NOMO-1 (cell line): ENCODE measurements at regions not wholly inside any gene's neighbourhood (a gene's known extent, or its start where the extent isn't known, plus 50 kb on each side); places are given as distances from the start of the nearest gene placed in this dataset.

Experiments
- DNase-seq, 2 experiments: peaks; one replicate each; lab custom pipeline; 2025; ENCODE audit not compliant: unreplicated experiment in 2 of 2; lab: John Stamatoyannopoulos, UW

DNA sequence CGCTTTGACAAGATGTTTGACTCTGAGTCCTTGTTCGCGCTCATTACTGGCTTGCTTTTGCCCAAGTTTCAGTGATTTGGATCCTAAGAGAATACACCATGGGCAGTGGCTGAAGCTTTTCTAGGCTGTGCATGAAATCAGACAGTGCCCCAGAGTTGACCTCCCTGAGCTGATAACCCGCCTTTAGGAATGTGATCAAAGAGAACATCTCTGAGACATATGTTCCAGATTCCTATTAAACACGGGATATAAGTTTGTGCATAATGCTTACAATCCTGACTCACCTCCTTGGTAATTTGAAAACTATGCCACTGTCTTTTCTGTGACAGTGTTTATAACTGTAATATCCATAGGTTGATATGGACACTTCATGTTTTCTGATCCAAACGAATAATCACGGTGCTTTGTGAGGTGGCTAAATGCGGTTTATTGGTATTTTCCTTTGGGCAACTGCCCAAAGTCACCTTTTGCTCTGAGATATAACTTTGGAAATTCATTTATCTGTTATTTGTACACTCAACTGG lies 732.9 kb downstream of the MTRR start:
- no peak for DNase-seq

DNA sequence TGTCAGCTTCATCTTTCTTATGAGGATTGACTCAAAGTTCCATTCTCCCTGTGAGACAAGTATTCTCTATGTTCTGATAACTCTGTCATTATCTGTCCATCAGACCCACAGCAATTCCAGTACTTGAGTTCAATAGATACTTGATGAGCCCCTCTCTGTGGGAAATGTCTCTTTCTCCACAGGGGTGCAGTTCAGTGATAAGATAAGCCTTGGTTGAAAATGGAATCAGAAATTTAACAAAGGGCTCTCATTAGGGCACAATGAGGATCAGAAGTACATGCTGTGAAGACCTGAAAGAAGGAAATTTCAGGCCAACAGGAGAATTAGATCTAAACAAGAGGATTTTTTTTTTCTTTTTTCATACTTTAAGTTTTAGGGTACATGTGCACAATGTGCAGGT lies 737.3 kb downstream of the MTRR start:
- DNase-seq, result no peak

DNA sequence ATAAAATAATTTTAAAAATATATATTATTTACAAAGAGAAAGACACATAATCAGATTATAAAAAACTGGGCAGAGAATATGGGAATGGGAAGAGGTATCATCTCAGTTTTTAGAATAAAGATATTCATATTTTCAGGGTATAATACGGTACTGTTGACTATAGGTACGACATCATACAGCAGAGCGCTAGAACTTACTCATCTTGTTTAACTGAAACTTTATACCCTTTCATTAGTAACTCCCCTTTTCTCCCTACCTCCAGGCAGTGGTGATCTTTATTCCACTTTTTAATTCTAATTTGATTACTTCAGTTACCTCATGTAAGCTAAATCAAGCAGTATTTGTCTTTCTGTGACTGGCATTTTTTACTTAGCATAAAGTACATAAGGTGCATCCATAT lies 742.1 kb downstream of the MTRR start:
- no peak for DNase-seq

DNA sequence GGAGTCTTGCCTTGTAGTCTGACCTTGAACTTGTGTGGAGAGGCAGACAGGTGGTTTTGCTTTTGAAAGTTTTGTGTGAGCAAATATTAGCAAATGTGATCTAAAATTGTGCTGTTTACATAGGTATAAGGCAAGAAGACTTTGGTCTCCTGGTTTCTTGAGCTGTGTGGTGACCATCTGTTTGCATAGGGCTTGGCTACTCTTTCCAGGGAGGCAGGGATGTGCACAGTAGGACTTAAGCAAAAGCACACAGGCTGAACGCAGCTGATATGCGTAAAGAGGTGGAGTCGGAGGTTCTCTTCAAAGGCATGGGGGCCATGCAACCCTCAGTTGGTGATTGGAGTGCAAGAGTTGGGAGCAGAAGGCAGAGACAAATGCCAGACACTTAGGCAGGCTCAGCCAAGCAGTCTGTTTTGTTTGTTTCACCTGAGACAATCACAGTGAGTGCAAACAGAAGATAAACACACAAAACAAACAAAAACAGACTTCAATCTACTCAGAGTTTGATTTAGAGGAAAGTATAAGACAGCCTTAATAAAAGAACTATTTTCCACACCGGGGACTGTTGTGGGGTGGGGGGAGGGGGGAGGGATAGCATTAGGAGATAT lies 744.2 kb downstream of the MTRR start:
- DNase-seq, result no peak

DNA sequence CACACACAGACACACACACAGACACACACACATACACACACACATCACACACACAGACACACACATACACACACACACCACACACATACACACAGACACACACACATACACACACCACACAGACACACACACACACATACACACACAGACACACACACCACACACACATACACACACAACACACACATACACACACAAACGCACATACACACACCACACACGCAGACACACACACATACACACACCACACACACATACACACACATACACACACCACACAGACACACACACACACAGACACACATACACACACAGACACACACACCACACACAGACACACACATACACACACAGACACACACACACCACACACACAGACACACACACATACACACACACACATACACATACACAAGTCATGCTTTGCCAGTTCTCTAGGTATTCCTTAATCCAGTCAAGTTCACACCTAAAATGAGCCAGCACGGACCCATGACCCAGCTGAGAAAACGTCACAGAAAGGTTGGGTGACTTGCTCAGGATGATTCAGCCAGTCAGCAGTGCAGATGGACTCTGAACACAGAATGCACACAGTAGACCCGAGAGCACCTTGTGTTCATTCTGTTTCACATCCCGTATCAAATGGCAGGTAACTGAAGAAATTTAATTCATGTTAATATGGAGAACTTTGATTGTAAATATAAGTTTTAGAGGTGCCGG lies 746.4 kb downstream of the MTRR start:
- no peak for DNase-seq

DNA sequence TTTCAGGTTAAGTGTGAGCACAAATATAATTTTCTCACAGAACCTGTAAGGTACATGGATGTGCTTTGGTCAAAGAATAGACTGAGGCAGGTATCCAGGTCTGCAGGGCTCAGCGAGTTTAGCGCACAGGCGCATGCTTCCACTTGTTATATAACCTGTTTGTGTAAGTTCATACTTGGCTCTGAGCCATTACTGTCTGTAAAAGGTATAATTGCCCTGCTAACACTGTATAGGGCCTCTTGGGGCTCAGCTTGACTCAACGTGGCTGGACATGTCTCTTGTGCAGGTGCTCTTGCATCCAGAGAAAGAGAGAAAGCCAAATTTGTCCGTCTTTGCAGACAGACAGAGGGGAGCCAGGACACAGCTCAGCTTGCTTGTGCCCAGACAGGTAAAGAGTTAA lies 759.6 kb downstream of the MTRR start:
- DNase-seq, result no peak

DNA sequence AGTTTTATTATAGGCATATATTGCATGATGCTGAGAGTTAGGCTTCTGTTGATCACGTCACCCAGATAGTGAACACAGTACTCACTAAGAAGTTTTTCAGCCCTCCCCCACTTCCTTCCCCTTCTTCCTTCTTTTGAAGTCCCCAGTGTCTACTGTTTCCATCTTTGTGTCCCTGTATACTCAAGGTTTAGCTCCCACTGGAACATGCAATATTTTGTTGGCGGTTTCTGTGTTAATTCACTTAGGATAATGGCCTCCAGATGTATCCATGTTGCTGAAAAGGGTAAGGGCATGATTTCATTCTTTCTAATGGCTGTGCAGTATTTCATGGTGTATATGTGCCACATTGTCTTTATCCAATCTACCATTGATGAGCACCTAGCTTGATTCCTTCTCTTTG lies 764.3 kb downstream of the MTRR start:
- DNase-seq, result no peak

DNA sequence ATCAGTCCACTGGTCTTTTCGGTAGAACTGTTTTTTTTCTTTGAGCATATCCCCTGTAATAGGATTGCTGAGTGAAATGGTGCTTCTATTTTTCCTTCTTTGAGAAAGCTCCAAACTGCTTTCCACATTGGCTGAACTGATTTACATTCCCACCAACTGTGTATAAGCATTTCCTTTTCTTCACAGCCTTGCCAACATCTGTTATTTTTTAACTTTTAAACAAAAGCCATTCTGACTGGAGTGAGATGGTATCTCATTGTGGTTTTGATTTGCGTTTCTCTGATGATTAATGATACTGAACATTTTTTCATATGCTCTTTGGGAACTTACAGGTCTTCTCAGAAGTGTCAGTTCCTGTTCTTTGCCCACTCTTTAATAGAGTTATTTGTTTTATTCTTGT lies 764.7 kb downstream of the MTRR start:
- no peak for DNase-seq

DNA sequence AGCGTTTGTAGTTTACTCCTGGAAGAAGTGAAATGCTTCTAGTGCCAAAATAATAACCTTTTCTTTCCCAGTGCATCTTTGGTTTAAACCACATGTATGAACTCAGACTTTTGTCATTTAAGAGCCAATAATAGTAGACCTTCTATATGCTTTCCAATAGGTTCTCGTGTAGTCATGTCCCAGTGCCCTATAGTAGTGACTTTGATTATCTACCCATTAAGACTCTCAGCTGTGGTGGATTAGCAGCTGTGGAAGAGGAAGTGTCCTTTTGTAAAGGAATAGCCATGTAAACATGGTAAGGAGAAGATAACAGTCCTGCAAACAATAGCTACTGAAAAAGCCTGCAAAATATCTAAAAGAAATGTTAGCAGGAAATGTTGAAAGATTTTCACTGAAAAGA lies 765.3 kb downstream of the MTRR start:
- DNase-seq, result no peak

DNA sequence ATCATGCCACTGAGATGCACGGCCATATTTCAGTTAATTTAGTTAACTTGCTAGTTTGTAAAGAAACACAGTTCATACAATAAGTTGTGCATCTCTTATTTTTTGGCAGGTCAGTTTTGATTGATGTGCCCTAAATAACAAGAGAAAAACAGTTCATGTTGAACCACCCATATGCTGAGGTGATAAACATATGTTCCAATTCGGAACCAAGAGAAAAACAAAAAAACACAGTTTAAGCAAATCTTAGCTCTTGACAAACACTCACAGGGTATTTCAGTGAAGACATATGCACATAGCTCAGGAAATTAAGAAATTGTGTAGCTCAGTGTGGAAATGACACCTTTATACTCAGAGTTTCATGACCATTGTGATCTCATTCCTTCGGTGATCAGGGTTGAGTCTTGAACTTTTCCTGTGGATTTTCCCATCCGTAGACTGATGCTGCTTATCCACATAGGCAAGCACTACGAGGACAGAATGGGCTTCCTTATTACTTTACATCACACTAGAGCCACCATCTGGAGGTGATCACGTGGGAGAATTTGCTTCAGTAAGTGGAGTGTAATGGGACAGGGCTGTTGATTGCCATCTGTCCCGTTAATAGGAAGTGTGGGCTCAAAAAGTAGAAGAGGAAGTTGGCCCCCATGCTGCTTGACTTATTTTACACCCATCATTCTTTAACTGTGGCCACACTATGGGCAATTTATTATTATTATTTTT lies 773.0 kb downstream of the MTRR start:
- no peak for DNase-seq

DNA sequence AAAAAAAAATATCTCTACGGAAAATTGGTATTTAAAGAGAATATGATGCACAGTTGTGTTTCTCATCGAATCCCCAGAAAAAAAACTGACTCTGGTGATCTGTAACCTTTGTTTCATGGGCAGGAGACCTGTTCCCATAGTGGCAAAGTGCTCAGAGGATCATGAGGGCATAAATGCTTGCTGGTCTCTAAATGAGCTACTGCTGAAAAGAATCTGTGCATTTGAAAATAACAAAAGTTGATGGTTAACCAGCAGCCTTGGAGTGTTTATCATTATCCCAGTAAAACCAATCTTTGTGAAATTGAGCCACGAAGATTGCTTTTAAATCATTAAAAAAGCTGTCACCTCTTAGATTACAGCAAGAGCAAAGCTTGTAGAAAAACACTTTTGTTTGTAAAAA lies 775.4 kb downstream of the MTRR start:
- no peak for DNase-seq

DNA sequence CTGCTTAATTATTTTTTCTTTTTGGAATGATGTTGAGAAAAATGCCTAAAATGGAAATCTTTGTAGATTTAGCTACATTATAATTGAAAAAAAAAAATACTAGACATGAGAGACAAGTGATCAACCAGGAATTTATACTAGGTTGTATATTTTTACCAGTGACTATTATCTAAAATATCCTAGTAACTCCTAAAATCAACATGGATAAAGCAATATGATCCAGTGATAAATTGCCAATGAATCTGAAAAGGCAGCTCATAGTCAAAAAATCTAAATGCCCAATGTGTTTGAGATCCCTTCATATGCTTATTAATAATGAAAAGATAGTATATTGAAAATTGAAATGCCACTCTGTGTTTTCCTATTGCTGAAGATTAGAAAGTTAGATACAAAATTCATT lies 778.2 kb downstream of the MTRR start:
- DNase-seq, result no peak

DNA sequence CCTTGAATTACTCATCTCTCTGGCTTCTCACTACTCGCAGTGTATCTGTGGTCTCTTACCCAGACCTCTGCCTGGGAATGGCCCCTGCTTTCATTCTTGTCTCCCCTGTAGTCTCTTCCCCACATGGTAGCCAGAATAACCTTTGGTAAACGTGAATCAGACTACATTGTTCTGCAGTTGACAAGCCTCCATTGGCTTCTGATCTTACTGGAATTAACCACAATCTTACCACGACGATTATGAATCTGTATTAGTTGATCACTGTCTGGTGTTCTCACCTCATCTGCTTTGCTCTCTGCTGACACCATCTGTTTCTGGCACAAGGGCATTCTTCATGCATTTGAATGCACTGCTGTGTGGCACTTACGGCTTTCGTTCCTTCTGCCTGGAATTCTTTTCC lies 781.2 kb downstream of the MTRR start:
- DNase-seq, result no peak

DNA sequence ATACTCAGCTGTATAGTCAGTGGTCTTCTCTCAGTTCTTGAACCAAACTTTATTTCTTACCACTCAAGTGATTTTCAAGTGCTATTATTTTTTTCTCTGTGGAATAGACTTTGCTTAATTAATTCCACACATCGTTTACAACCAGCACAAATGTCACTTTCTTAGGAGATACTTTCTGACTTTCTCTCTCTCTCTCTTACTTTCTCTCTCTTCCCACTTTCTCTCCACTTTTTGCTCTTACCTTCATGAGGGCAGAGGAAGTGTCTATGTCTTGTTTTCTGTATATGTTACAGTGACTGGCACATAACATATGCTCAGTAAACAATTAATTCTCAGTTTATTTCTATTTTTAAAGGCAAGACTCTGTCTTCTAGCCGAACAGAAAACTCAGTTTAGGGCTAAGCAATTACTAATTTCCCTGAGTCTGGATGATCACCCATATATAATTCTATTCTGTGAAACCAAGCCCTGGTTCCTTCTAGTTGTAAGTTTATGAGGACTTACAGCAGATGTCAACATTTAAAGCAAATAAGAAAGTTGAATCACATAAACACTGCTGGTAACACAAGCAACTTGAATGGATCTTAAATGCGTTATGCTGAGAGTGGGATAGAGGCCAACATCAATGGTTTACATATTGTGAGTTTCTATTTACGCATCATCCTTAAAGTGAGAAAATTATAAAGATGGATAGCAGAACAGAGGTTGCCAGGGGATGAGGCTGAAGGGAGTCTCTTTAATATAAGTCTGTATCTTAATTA lies 791.4 kb downstream of the MTRR start:
- DNase-seq, result no peak

DNA sequence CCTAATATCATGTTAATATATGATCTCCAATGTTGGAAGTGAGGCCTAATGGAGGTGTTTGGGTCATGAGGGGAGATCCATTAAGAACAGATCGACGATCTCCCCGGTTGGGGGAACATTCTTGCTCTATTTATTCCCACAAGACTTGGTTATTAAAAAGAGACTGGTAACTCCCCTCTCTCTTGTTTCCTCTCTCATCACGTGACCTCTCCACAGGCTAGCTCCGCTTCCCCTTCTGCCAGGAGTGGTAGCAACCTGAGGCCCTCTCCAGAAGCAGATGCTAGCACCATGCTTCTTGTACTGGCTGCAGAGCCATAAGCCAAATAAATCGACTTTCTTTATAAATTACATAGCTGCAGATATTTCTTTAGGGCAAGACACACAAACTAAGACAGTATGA lies 794.4 kb downstream of the MTRR start:
- DNase-seq, result no peak

DNA sequence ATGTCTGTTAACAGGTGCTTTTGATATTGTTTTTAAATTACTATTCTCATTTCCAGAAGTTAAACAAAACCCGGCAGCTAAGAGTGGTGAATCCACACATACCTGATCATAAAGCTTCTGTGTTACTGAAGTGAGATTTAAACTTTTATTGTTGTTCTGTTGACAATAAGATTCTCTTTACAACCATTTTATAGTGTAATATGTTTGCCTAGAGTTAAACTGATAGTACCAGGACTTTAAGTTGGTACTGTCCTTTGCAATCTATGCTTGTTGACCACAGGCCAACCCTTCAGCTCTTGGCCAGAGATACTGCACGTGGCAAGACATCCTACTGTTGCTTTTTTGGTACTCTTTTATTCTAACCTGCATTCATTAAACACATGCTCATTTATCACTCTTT lies 806.2 kb downstream of the MTRR start:
- no peak for DNase-seq

DNA sequence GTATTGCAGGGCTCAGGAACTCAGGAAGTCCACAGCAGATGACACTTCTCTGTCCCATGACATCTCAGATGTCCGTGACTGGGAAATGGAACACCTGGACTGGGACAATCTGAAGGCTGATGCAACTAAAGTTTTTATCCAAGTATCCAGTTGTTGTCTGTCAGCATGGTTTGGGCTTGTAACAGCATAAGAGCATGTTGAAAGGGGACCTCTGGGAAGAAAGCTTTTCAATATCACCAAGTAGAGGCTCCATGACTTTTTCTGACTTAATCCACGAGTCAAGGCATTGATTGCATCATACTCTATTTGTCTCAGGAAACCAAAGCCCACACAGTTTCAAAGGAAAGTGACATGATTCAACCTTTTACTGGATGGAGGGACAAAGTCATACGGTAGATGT lies 807.7 kb downstream of the MTRR start:
- no peak for DNase-seq

DNA sequence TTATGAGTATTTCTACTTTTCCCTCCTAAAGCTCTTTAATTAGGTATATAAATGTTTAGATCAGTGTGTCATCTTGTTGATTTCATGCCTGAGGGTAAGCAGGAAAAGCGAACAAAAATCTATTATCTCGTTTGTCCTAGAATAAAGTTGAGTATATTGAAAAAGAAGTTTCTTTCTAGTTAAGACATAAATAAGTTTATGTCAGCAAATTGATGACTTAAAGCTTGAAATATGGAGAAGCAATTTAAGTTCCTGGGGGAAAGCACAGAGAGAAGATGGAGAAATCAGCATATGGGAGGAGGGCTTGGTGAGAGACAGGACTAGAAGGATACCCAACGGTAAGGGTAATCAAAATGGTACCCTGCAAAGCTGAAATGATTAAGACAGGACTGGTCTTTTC lies 813.4 kb downstream of the MTRR start:
- DNase-seq, result no peak

DNA sequence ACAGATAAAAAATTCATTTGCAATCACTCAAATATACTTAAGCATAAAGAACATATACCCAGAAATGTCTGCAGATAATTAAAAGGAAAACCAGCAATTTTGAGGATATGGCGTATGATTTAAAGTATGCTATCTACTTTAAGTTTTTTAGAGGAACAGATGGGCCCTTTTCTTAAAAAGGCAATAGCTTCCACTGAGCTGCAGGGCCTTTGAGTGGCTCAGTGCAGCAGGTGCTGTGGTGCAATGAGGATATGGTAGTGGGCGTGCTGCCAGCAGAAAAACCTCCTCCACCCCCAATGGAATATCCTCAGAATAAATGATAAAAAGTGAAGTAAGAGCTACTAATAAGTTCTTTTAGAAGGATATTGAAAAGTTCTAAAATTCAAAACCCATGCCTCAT lies 814.5 kb downstream of the MTRR start:
- DNase-seq, result no peak

DNA sequence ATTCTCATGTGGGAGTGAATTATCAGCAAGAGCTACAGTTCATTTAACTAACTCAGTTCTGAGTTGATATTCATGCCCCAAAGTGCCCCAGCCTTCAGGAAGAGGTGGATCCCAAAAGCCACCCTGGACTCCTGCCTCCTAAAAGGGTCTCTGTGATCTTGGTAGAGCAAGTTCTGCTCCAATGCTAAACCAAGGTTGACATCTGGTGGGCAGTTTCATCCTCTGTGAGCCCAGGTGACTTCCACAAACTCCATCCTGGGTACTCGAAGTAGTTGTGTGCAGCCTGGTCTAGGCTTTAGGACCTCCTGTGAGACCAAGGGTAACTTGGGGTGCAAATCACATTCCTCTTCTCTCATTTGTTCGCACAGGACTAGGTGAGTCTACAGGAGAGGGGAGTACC lies 816.8 kb downstream of the MTRR start:
- DNase-seq, result no peak

DNA sequence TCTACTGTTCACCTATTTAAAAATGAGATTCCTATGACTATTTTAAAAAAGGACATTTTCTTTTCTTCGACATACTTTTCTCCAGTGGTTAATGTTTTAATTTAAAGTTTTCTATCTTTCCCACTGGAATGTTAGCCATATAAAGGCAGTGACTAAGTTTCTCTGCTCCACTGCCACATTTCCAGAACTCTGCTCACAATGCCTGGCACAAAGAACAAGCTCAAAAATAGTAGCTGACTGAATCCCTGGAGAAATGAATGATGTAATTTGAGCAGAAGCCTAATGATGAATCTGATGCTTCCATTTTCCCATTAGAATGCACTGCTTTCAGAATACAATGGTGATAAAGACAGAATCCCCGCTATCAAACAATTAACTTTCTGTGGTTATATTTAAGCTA lies 817.8 kb downstream of the MTRR start:
- no peak for DNase-seq
